ENCODE measurements at regions not wholly inside any gene's neighbourhood (a gene's known extent, or its start where the extent isn't known, plus 50 kb on each side); places are given as distances from the start of the nearest gene placed in this dataset.
"Not testable (repeated sequence)": the region's sequence is repeated elsewhere in the genome, so short reads cannot be mapped to it uniquely, and the experiment has no call there.

- DNase-seq (ENCODE audit: low spot score), result no peak
These were observed 1185.7 kb upstream of the TSPY4 start for GRCh38 chrY:8151561-8151960.

DNA sequence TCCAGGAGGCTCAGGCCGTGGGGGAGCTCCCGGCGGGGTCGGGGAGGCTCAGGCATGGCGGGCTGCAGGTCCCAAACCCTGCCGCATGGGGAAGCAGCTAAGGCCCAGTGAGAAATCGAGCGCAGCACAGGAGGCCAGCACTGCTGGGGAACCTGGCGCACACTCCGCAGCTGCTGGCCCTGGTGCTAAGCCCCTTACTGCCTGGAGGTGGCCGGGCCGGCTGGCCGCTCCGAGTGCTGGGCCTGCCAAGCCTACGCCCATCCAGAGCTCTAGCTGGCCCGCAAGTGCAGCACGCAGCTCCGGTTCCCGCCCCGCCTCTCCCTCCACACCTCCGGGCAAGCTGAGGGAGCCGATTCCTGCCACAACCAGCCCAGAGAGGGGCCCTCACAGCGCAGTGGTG, 1208.7 kb upstream of the TSPY4 start:
- no peak for DNase-seq (ENCODE audit: low spot score)

DNA sequence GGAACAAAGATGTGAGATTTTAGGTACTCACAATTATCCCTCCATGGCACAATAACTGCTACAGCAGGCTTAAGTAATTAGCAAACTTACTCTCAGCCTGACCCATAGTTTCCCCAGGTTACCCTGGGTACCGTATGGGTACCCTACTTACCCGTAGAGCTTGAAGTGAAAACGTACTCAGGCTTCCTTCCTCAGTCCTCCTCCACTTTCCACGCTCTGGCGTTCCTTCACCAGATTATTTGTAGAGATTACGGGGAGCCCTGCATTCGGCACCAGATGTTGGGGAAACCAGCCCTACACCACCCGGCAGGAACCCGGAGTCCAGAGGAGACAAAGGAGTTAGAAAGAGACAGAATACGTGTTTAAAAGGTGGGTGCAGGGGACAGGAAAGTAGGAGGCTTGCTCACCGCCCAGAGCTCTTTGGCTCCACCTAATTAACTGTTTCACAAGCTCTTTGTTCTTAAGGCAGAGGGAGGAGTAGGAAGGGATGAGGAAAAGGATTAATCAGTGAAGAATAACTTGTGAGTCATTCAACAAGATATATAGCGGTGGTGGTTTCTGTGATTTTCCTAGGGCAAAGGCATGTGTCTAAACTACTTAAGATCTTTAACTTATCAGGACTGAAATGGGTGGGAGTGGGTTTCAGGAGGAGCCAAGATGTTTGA, 1211.2 kb upstream of the TSPY4 start:
- no peak for DNase-seq (ENCODE audit: low spot score)

GRCh38 chrY:8121825-8122224, 1210.3 kb upstream of the AMELY start:
- DNase-seq (ENCODE audit: low spot score), result no peak

DNA sequence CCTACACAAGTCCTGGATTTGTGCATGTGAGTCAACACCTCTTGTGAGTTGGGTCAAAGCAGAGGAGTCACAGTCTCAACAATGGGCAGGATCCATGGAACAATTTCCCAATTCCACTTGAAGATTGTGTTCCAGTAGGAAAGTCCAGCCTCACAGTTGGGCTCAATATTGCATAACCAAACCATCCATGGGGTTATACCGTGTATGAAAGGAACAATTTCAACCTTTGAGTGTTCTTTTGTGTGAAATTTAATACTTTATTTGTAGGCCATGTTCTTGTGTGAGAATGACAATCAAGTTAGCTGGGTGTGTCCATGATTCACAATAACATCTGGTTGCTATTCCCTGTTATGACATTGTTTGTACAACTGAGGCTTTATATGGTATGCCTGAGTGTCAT, 1182.9 kb upstream of the AMELY start:
- no peak for DNase-seq (ENCODE audit: low spot score)

- no peak for DNase-seq (ENCODE audit: low spot score)
These were observed 1181.4 kb upstream of the AMELY start for GRCh38 chrY:8092926-8093325.

DNA sequence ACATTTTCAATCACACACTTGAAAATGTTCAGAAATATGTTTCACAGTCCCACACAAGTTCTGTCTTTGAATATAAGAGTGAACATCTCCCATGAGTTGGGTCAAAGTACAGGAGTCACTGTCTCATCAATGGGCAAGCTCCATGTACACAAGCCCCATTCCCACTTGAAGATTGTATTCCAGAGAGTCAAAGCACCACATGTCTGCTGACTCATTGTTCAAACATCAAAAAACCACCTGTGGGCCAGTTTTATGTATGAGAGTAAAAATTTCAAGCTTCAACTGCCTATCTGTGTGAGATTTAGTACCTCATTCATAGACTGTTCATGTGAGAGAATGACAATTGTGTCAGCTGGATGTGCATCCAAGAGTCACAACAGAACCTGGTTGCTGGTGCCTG, 1174.4 kb upstream of the AMELY start:
- no peak for DNase-seq (ENCODE audit: low spot score)

DNA sequence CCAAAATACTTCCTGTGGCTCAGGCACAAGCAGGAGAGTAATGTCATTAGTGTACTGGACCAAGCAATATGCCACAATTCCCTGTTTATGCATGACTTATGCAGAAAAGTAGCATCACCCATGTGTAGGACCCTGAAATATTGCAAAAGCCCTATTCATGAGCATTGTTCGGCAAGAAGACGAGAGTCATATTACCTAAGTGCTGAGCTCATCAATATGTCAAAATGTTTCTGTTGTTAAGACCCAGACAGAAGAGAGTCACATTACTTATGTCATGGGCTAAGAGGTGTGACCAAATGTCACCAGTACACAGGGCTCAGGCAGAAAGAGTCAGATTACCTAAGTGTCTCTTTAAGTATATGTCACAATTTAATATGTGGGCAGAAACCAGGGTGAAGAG, 1172.6 kb upstream of the AMELY start:
- DNase-seq (ENCODE audit: low spot score), result no peak

DNA sequence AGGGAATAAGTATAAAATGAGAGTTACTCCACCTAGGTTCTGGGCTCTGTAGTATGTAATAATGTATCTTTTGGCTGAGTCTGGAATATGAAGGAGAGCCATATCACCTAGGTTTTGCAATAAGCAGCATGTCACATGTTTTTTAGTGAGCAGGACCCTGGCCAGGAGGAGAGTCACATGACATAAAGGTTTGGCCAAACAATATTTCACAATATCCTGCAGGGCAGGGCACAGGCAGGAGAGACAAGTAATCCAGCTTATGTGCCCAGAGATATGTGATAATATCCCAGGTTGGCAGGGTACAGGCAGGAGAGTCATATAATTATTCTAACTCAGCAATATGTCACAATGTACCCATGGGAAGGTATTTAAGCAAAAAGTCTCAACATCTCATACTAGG, 1169.6 kb upstream of the AMELY start:
- no peak for DNase-seq (ENCODE audit: low spot score)

- DNase-seq (ENCODE audit: low spot score), result no peak
These were observed 1153.7 kb upstream of the AMELY start for GRCh38 chrY:8065220-8065619.

GRCh38 chrY:8064500-8064899, 1152.9 kb upstream of the AMELY start:
- no peak for DNase-seq (ENCODE audit: low spot score)

GRCh38 chrY:8063973-8064372, 1152.4 kb upstream of the AMELY start:
- no peak for DNase-seq (ENCODE audit: low spot score)

DNA sequence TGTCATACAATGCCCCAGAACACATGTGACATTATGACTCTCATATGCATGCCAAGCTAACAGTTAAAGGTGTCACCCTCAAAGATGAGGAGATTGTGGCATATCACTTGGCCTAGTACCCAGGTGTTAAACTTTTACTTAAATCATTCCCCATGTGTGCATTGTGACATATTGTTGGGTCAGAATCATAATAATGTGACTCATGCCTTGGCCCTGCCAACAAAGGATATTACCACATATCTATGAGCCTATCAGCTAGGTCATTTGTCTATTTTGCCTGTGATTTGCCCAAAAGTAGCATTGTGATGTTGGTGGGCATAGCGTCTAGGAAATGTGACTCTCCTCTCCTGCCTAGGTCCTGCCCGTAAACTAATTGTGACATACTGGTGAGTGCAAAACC, 1147.1 kb upstream of the AMELY start:
- no peak for DNase-seq (ENCODE audit: low spot score)

- DNase-seq (ENCODE audit: low spot score), result no peak
These were observed 1139.8 kb upstream of the AMELY start for GRCh38 chrY:8051340-8051739.

- no peak for DNase-seq (ENCODE audit: low spot score)
These were observed 1129.7 kb upstream of the AMELY start for GRCh38 chrY:8041238-8041637.

DNA sequence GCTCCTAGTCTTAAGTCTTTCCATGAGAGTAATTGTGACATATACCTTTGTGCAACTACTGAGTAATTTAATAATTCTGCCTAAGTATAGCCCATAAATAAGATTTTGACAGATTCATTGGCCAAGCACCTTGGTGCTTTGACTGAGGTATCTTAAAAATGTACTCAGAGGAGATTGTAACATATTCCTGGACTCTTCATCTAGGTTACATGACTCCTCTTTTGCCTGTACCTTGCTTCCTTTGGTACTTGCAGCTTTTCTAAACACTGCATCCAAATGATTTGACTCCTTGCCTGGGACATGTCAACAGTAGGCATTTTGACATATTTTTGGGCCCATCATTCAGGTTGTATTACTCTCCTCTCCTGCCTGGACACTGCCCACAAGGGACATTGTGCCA, 1125.0 kb upstream of the AMELY start:
- no peak for DNase-seq (ENCODE audit: low spot score)

GRCh38 chrY:8035653-8036052, 1124.1 kb upstream of the AMELY start:
- no peak for DNase-seq (ENCODE audit: low spot score)

GRCh38 chrY:8034673-8035072, 1123.1 kb upstream of the AMELY start:
- no peak for DNase-seq (ENCODE audit: low spot score)

DNA sequence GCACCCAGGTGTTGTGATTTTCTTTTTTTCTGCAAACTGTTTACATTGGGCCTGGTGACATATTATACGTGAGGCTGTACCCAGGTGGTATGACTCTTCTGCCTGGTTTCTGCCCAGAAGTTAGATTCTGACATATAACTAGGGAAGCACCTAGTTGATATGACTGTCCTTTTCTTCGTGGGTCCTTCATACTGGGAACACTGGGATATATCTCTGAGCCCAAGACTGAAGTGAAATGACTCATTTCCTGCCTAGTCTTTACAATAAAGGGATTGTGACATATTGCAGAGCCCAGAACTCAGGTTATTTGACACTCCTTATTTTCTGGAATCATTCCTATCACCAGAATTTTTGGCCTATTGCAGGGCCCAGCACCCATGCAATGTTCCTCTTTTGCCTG, 1121.6 kb upstream of the AMELY start:
- DNase-seq (ENCODE audit: low spot score), result no peak

GRCh38 chrY:8020540-8020939, 1109.0 kb upstream of the AMELY start:
- DNase-seq (ENCODE audit: low spot score), result no peak

DNA sequence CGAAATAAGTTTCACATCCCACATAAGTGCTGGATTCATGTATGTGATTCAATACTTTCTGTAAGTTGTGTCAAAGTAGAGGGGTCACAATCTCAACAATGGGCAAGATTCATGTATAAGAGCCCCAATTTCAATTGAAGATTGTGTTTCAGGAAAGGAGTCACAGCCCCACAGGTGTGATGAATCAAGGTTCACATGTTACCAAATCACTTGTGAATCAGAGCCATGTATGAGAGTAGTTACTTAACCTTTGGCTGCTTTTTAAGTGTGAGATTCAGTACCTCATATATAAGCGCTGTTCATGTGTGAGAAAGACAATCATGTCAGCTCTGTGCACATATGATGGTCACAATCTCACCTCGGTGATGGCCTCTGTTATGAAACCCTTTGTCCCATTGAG, 1100.0 kb upstream of the AMELY start:
- no peak for DNase-seq (ENCODE audit: low spot score)

DNA sequence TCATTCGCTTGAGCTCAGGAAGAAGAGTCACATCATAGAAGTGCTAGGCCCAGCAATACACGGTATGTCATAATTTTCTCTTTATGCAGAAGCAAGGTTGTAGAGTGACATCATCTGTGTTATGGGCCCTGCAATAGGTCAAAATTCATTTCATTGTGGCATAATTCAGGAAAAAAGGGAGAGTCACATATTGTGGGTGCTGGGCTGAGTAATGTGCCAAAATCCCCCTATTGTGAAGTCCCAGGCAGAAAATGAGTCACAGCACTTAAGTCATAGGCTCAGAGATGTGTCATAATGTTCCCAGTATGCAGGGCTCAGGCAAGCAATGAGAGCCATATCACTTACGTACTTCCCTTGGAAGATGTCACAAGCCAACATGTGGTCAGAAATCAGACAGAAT, 1092.6 kb upstream of the AMELY start:
- DNase-seq (ENCODE audit: low spot score), result no peak

GRCh38 chrY:7996726-7997125, 1085.2 kb upstream of the AMELY start:
- DNase-seq (ENCODE audit: low spot score), result no peak

GRCh38 chrY:7994781-7995180, 1083.2 kb upstream of the AMELY start:
- DNase-seq (ENCODE audit: low spot score), result not testable (repeated sequence)

DNA sequence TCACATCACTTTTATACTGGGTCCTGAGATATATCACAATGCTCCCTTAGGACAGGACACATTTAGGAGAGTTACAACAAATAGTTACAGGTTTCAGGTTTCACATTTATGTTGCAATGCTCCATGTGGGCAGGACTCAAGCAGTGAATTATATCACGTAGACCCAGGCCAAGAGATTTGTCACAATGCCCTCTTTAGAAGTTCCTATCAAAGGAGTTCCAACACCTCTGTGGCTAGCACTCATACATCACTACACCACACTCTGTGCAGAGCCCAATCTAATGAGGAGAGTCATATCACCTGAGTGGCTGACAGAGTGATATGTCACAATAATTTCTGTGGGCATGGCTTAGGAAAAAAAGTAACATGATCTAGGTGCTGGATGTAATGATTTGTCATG, 1068.2 kb upstream of the AMELY start:
- DNase-seq (ENCODE audit: low spot score), result no peak

Measured in globus pallidus (tissue), 1 donor.